ENCODE measurements at regions not wholly inside any gene's neighbourhood (a gene's known extent, or its start where the extent isn't known, plus 50 kb on each side); places are given as distances from the start of the nearest gene placed in this dataset.

DNA sequence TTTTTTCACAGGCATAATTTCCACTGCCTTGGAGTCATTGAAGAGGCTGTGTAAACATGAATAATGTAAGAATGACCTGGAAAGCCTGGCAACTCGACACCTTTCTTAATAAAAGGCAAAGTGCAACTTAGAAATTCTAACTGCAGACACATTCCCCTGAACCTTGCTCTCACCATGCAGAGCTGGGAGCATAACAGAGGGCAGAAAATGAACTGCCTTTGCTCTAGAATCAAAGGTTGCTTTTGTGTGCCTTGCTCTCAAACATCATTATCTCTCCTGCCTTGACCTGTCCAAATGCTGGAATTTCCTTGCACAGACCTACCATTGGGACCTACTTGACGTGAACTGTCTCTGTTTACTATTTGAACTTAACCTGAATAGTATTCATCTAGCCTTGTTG lies 462.0 kb upstream of the ZNF462 start:
- Histone ChIP-seq H3K9me3 (ENCODE audit: low read length) (no peaks in the 10 kb centered on the region), H3K79me2 (ENCODE audit: insufficient read depth, low read depth, low read length) (no peaks in the 10 kb centered on the region), H3K27ac (ENCODE audit: low read depth, low read length, poor library complexity, severe bottlenecking) (no peak overlapping the region), H3K36me3 (ENCODE audit: insufficient read depth, low read length) (no peaks in the 10 kb centered on the region), H3K4me1 (ENCODE audit: insufficient read depth, low read length, poor library complexity, severe bottlenecking) (no peaks in the 10 kb centered on the region), H2AFZ (ENCODE audit: low read length) (no peak overlapping the region), H3K9me2 (ENCODE audit: insufficient read depth, low read length) (no peaks in the 10 kb centered on the region), H3K4me2 (ENCODE audit: low read length) (no peak overlapping the region), H4K20me1 (ENCODE audit: insufficient read depth, low read length) (no peaks in the 10 kb centered on the region), H3K4me3 (ENCODE audit: low read depth, low read length, poor library complexity, severe bottlenecking) (no peak overlapping the region)
- TF ChIP-seq, protein P1, sequence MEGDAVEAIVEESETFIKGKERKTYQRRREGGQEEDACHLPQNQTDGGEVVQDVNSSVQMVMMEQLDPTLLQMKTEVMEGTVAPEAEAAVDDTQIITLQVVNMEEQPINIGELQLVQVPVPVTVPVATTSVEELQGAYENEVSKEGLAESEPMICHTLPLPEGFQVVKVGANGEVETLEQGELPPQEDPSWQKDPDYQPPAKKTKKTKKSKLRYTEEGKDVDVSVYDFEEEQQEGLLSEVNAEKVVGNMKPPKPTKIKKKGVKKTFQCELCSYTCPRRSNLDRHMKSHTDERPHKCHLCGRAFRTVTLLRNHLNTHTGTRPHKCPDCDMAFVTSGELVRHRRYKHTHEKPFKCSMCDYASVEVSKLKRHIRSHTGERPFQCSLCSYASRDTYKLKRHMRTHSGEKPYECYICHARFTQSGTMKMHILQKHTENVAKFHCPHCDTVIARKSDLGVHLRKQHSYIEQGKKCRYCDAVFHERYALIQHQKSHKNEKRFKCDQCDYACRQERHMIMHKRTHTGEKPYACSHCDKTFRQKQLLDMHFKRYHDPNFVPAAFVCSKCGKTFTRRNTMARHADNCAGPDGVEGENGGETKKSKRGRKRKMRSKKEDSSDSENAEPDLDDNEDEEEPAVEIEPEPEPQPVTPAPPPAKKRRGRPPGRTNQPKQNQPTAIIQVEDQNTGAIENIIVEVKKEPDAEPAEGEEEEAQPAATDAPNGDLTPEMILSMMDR (conservative IDR thresholded peaks at IDR 0.05; ENCODE audit: low read length), result no peak
- TF ChIP-seq EZH2phosphoT487 (IDR thresholded peaks at IDR 0.05; ENCODE audit: borderline replicate concordance, low read depth, low read length), result no peak
- intact Hi-C loops (cut with micrococcal nuclease; ENCODE audit: unreplicated experiment), result no loop called here
- BruUV-seq (replicated peaks), result no TSS peak
- POLR2A ChIA-PET, result no interaction called here
- DNase-seq (ENCODE audit: low spot score), result no peak
- CTCF ChIA-PET (ENCODE audit: unreplicated experiment), result no interaction called here

DNA sequence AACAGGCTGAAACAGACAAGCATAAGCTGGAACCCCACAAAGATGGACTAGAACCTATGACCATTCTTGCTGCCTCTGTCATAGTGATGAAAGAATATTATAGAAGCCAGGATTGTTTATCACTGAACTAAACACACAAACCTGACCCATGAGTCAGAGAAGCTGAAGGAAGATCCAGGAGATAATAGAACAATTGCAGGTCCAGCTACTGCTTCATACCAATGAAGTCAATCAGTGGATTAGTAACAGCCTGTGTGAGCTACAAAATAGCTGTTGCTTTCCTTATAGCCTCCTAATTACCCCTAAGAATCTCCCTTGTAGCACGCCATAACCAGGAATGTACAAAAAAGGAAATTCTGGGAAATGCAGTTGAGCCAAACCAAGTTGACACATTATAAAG lies 459.9 kb upstream of the ZNF462 start:
- Histone ChIP-seq H2AFZ (ENCODE audit: low read length) (no peak overlapping the region), H3K36me3 (ENCODE audit: insufficient read depth, low read length) (no peaks in the 10 kb centered on the region), H3K4me2 (ENCODE audit: low read length) (no peak overlapping the region), H4K20me1 (ENCODE audit: insufficient read depth, low read length) (no peaks in the 10 kb centered on the region), H3K79me2 (ENCODE audit: insufficient read depth, low read depth, low read length) (no peaks in the 10 kb centered on the region), H3K4me1 (ENCODE audit: insufficient read depth, low read length, poor library complexity, severe bottlenecking) (no peaks in the 10 kb centered on the region), H3K9me2 (ENCODE audit: insufficient read depth, low read length) (no peaks in the 10 kb centered on the region), H3K4me3 (ENCODE audit: low read depth, low read length, poor library complexity, severe bottlenecking) (no peak overlapping the region), H3K27ac (ENCODE audit: low read depth, low read length, poor library complexity, severe bottlenecking) (no peak overlapping the region), H3K9me3 (ENCODE audit: low read length) (no peaks in the 10 kb centered on the region)
- TF ChIP-seq EZH2phosphoT487 (IDR thresholded peaks at IDR 0.05; ENCODE audit: borderline replicate concordance, low read depth, low read length), result no peak
- TF ChIP-seq, protein P1 (conservative IDR thresholded peaks at IDR 0.05; ENCODE audit: low read length), result no peak
- ChIA-PET CTCF (ENCODE audit: unreplicated experiment) (no interaction called here), POLR2A (no interaction called here)
- no peak for DNase-seq (ENCODE audit: low spot score)
- intact Hi-C loops (cut with micrococcal nuclease; ENCODE audit: unreplicated experiment), result no loop called here
- BruUV-seq (replicated peaks), result no TSS peak

DNA sequence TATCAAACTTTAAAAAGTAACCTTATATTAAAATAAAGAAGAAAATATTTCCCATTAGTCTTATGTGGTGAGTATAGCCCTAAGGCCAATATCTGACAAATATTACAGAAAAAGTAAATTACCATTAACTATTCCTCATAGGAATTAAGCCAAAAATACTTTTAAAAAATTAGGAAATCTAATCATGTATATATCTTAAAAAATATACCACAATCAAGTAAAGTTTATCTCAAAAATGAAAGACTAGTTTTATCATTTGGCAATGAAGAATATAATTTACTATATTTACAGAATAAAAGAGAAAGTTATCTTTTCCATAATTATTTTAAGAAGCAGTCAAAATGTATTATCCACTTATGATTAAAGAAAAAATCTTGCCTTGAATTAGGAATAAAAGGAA lies 458.8 kb upstream of the ZNF462 start:
- no peaks in the 10 kb centered on the region for H3K9me3 ChIP-seq (ENCODE audit: low read length)
- H3K4me2 ChIP-seq (ENCODE audit: low read length), result no peak overlapping the region
- no peaks in the 10 kb centered on the region for H3K9me2 ChIP-seq (ENCODE audit: insufficient read depth, low read length)
- H3K79me2 ChIP-seq (ENCODE audit: insufficient read depth, low read depth, low read length), result no peaks in the 10 kb centered on the region
- ChIA-PET POLR2A (no interaction called here), CTCF (ENCODE audit: unreplicated experiment) (no interaction called here)
- H3K4me1 ChIP-seq (ENCODE audit: insufficient read depth, low read length, poor library complexity, severe bottlenecking), result no peaks in the 10 kb centered on the region
- no peak for TF ChIP-seq EZH2phosphoT487 (IDR thresholded peaks at IDR 0.05; ENCODE audit: borderline replicate concordance, low read depth, low read length)
- TF ChIP-seq, protein P1 (conservative IDR thresholded peaks at IDR 0.05; ENCODE audit: low read length), result no peak
- DNase-seq (ENCODE audit: low spot score), result no peak
- BruUV-seq (replicated peaks), result no TSS peak
- H3K27ac ChIP-seq (ENCODE audit: low read depth, low read length, poor library complexity, severe bottlenecking), result no peak overlapping the region
- H2AFZ ChIP-seq (ENCODE audit: low read length), result no peak overlapping the region
- no peaks in the 10 kb centered on the region for H4K20me1 ChIP-seq (ENCODE audit: insufficient read depth, low read length)
- H3K36me3 ChIP-seq (ENCODE audit: insufficient read depth, low read length), result no peaks in the 10 kb centered on the region
- no peak overlapping the region for H3K4me3 ChIP-seq (ENCODE audit: low read depth, low read length, poor library complexity, severe bottlenecking)
- intact Hi-C loops (cut with micrococcal nuclease; ENCODE audit: unreplicated experiment), result no loop called here
